Panc1 (cell line): ENCODE measurements at regions not wholly inside any gene's neighbourhood (a gene's known extent, or its start where the extent isn't known, plus 50 kb on each side); places are given as distances from the start of the nearest gene placed in this dataset.

ENCODE experiments used
- ATAC-seq: fragments of 200-7000 bp; cut with Tn5 transposase; 2 replicates; pipeline ENCODE4 v1.9.1; 2020; ENCODE audit warnings: mild to moderate bottlenecking, moderate library complexity
- BruUV-seq: library from RNA; stranded (reverse); fragments of 400-500 nt; replicated peaks from 2 replicates; lab custom pipeline; 2021; lab: Mats Ljungman, UMichigan
- CTCF ChIA-PET: fragments of 300-600 bp; sonication (Branson Sonifier 250); formaldehyde crosslinking; loops from one replicate; lab custom pipeline; 2022; ENCODE audit warnings: antibody characterized with exemption; lab: Charles Lee
- POLR2A ChIA-PET: fragments of 300-600 bp; sonication (Branson Sonifier 250); formaldehyde crosslinking; loops from one replicate; lab custom pipeline; 2022; ENCODE audit warnings: antibody characterized with exemption; lab: Charles Lee
- DNase-seq: peaks from one replicate; pipeline ENCODE4 v3.0.0-alpha.2; 2010; ENCODE audit warnings: low read depth, low spot score
- H3K27ac ChIP-seq: 2 replicates; pipeline ENCODE4 v1.5.1; 2011; ENCODE audit warnings: mild to moderate bottlenecking, low read length, inconsistent platforms
- H3K27me3 ChIP-seq: fragments of 200-500 bp; sonication (Bioruptor generic); 2 replicates; pipeline ENCODE4 v1.6.0; 2014; ENCODE audit warnings: low read length, inconsistent platforms; ENCODE audit not compliant: control insufficient read depth, insufficient read depth
- H3K36me3 ChIP-seq: fragments of 200-500 bp; sonication (Bioruptor generic); 2 replicates; pipeline ENCODE4 v1.5.1; 2014; ENCODE audit warnings: inconsistent platforms, mild to moderate bottlenecking, low read length, moderate library complexity; ENCODE audit not compliant: control insufficient read depth, insufficient read depth
- H3K4me1 ChIP-seq: 2 replicates; pipeline ENCODE4 v1.5.1; 2011; ENCODE audit warnings: inconsistent platforms, mild to moderate bottlenecking, low read length, moderate library complexity; ENCODE audit not compliant: control insufficient read depth, insufficient read depth
- H3K4me3 ChIP-seq, 2 experiments: 2 replicates each; pipeline ENCODE4 v1.5.1; 2011 to 2012; ENCODE audit warnings: low read depth in 2 of 2, low read length in 2 of 2, mild to moderate bottlenecking in 2 of 2, inconsistent platforms in 1 of 2, moderate library complexity in 1 of 2
- H3K9me3 ChIP-seq: fragments of 200-500 bp; sonication (Bioruptor generic); 2 replicates; pipeline ENCODE4 v1.5.1; 2014; ENCODE audit warnings: low read depth, mild to moderate bottlenecking, inconsistent platforms, low read length, moderate library complexity; ENCODE audit not compliant: control insufficient read depth, insufficient read depth
- POLR2AphosphoS5 ChIP-seq: IDR thresholded peaks from 2 replicates; pipeline ENCODE4 v1.6.1; 2012; ENCODE audit warnings: mild to moderate bottlenecking, low read depth, low read length, moderate library complexity
- SIN3A ChIP-seq: IDR thresholded peaks from 2 replicates; pipeline ENCODE4 v1.6.1; 2012; ENCODE audit warnings: low read depth, mild to moderate bottlenecking, low read length, moderate library complexity, borderline replicate concordance; ENCODE audit not compliant: insufficient read depth
- TCF7L2 ChIP-seq: IDR thresholded peaks from 2 replicates; pipeline ENCODE4 v1.6.1; 2011; ENCODE audit warnings: mild to moderate bottlenecking, low read depth, low read length, inconsistent platforms
- in situ Hi-C: cut with HindIII; loops from 2 replicates; pipeline ENCODE4 v1.10.0; 2016; ENCODE audit warnings: low sequenced_read_pairs, low pct_unique_long_range_greater_than_20kb
- intact Hi-C: fragments of 100-400 bp; cut with micrococcal nuclease; formaldehyde crosslinking; loops from one replicate; pipeline ENCODE4 v1.10.0; 2022; ENCODE audit not compliant: unreplicated experiment
- TF ChIP-seq, protein P1 (sequence below): fragments of 450-650 bp; IDR thresholded peaks from 2 replicates; pipeline ENCODE4 v1.5.1; 2017; ENCODE audit warnings: mild to moderate bottlenecking
- TF ChIP-seq, protein P2 (sequence below), 2 experiments: IDR thresholded peaks; 2 replicates each; pipeline ENCODE4 v1.6.1; 2011 to 2012; ENCODE audit warnings: low read depth in 2 of 2, control low read depth in 1 of 2, low read length in 1 of 2, mild to moderate bottlenecking in 1 of 2, moderate library complexity in 1 of 2; ENCODE audit not compliant: insufficient read depth in 1 of 2

DNA sequence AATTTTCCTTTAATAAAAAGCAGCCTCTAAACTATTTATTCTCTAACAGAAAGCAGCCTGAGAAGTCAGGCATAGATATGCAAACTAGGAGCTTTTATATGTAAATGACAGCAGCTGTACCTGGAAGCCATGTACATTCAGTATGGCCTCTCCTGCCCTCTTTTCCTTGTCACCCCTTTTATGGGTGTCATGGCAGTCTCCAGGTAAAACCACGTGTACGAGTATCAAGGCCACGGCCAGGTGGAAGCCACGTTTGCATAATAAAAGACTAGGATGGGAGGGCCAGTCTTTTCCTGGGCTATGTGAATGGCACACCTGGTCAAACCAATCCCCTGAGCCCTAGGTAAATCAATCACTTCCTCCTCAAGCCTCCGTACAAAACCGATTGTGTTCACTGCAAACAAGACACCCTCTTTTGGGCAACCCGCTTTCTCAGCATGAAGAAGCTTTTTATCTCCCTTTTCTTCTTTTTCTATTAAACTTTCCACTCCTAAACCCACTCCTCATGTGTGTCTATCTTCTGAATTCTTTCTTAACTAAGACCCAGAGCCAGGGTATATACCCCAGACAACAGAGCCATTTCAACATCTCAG, 419.5 kb upstream of the CTNND2 start:
- ChIA-PET POLR2A (no interaction called here), CTCF (no interaction called here)
- no peak overlapping the region for H3K27ac ChIP-seq
- DNase-seq, result no peak
- no peak overlapping the region for H3K4me3 ChIP-seq
- no peaks in the 10 kb centered on the region for H3K9me3 ChIP-seq
- no peaks in the 10 kb centered on the region for H3K36me3 ChIP-seq
- intact Hi-C loops, result no loop called here
- in situ Hi-C loops, result no loop called here
- BruUV-seq, result no TSS peak
- ATAC-seq, result no peak
- no peaks in the 10 kb centered on the region for H3K4me1 ChIP-seq
- TF ChIP-seq TCF7L2 (no peak), POLR2AphosphoS5 (no peak), SIN3A (no peak)
- TF ChIP-seq, protein P1, sequence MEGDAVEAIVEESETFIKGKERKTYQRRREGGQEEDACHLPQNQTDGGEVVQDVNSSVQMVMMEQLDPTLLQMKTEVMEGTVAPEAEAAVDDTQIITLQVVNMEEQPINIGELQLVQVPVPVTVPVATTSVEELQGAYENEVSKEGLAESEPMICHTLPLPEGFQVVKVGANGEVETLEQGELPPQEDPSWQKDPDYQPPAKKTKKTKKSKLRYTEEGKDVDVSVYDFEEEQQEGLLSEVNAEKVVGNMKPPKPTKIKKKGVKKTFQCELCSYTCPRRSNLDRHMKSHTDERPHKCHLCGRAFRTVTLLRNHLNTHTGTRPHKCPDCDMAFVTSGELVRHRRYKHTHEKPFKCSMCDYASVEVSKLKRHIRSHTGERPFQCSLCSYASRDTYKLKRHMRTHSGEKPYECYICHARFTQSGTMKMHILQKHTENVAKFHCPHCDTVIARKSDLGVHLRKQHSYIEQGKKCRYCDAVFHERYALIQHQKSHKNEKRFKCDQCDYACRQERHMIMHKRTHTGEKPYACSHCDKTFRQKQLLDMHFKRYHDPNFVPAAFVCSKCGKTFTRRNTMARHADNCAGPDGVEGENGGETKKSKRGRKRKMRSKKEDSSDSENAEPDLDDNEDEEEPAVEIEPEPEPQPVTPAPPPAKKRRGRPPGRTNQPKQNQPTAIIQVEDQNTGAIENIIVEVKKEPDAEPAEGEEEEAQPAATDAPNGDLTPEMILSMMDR, result no peak
- TF ChIP-seq, protein P2, sequence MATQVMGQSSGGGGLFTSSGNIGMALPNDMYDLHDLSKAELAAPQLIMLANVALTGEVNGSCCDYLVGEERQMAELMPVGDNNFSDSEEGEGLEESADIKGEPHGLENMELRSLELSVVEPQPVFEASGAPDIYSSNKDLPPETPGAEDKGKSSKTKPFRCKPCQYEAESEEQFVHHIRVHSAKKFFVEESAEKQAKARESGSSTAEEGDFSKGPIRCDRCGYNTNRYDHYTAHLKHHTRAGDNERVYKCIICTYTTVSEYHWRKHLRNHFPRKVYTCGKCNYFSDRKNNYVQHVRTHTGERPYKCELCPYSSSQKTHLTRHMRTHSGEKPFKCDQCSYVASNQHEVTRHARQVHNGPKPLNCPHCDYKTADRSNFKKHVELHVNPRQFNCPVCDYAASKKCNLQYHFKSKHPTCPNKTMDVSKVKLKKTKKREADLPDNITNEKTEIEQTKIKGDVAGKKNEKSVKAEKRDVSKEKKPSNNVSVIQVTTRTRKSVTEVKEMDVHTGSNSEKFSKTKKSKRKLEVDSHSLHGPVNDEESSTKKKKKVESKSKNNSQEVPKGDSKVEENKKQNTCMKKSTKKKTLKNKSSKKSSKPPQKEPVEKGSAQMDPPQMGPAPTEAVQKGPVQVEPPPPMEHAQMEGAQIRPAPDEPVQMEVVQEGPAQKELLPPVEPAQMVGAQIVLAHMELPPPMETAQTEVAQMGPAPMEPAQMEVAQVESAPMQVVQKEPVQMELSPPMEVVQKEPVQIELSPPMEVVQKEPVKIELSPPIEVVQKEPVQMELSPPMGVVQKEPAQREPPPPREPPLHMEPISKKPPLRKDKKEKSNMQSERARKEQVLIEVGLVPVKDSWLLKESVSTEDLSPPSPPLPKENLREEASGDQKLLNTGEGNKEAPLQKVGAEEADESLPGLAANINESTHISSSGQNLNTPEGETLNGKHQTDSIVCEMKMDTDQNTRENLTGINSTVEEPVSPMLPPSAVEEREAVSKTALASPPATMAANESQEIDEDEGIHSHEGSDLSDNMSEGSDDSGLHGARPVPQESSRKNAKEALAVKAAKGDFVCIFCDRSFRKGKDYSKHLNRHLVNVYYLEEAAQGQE (IDR thresholded peaks at IDR 0.05; ENCODE audit: insufficient read depth in 1 of 2, low read depth in 2 of 2, low read length in 1 of 2), result no peak
- no peaks in the 10 kb centered on the region for H3K27me3 ChIP-seq

DNA sequence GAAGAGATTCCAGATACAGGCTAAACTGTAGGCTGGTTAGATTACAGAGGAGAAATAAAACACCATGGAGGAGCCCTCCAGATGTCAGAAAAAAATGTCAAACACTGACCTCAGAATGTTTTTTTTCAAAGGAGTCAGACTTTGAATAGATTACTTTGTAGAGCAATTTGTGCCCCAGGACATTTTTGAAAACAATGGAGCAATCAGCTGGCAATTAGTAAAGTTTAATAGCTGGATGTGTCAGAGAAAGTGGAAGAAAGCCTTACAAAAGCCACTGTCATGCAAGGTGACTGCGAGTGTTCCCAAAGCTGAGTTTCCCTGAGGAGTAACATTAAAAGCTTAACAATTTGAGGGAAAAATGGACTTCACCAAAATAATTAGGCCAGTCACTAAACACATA, 417.8 kb upstream of the CTNND2 start:
- TF ChIP-seq POLR2AphosphoS5 (no peak), SIN3A (no peak), TCF7L2 (no peak)
- TF ChIP-seq, protein P1, result no peak
- TF ChIP-seq, protein P2 (IDR thresholded peaks at IDR 0.05; ENCODE audit: insufficient read depth in 1 of 2, low read depth in 2 of 2, low read length in 1 of 2), result no peak
- no peaks in the 10 kb centered on the region for H3K27me3 ChIP-seq
- H3K36me3 ChIP-seq, result no peaks in the 10 kb centered on the region
- POLR2A ChIA-PET, result no interaction called here
- H3K9me3 ChIP-seq, result no peaks in the 10 kb centered on the region
- BruUV-seq, result no TSS peak
- DNase-seq, result no peak
- no peak overlapping the region for H3K4me3 ChIP-seq
- in situ Hi-C loops, result no loop called here
- intact Hi-C loops, result no loop called here
- no peaks in the 10 kb centered on the region for H3K4me1 ChIP-seq
- ATAC-seq, result no peak
- CTCF ChIA-PET, result no interaction called here
- H3K27ac ChIP-seq, result no peak overlapping the region
